OCI-LY7 (cell line): ENCODE measurements at regions not wholly inside any gene's neighbourhood (a gene's known extent, or its start where the extent isn't known, plus 50 kb on each side); places are given as distances from the start of the nearest gene placed in this dataset. TPM values are rescaled to one million over a fixed set of nuclear protein-coding genes. Genes with fewer than 3 reads are reported as not detected.
"Not testable (repeated sequence)": the region's sequence is repeated elsewhere in the genome, so short reads cannot be mapped to it uniquely, and the experiment has no call there.

Experiments used
- BruUV-seq: library from RNA; stranded (reverse); fragments of 400-500 nt; replicated peaks from 2 replicates; lab custom pipeline; 2021; lab: Mats Ljungman, UMichigan
- CTCF ChIA-PET: fragments of 300-600 bp; sonication (Branson Sonifier 250); formaldehyde crosslinking; loops from one replicate; lab custom pipeline; 2022; ENCODE audit warnings: antibody characterized with exemption; ENCODE audit not compliant: unreplicated experiment; lab: Charles Lee
- POLR2A ChIA-PET: fragments of 300-600 bp; sonication (Branson Sonifier 250); formaldehyde crosslinking; loops from one replicate; lab custom pipeline; 2022; ENCODE audit warnings: antibody characterized with exemption; lab: Charles Lee
- DNase-seq: peaks from one replicate; pipeline ENCODE4 v3.0.0-alpha.2; 2015; ENCODE audit warnings: low spot score
- H2AFZ ChIP-seq: fragments of 200-600 bp; sonication (generic), shearing (Covaris generic); 2 replicates; pipeline ENCODE4 v1.6.1; 2014; ENCODE audit warnings: mild to moderate bottlenecking, antibody characterized with exemption, low read length, moderate library complexity
- H3K27ac ChIP-seq: fragments of 200-600 bp; sonication (generic); 2 replicates; pipeline ENCODE4 v1.5.1; 2014; ENCODE audit warnings: mixed run types, low read depth, mild to moderate bottlenecking, moderate library complexity, low read length, inconsistent platforms; ENCODE audit not compliant: poor library complexity, severe bottlenecking
- H3K36me3 ChIP-seq: fragments of 200-600 bp; sonication (generic); 2 replicates; pipeline ENCODE4 v1.6.1; 2014; ENCODE audit warnings: mild to moderate bottlenecking, antibody characterized with exemption, low read length, moderate library complexity, mixed read lengths; ENCODE audit not compliant: insufficient read depth
- H3K4me1 ChIP-seq: fragments of 200-600 bp; sonication (generic); 2 replicates; pipeline ENCODE4 v1.5.1; 2014; ENCODE audit warnings: mild to moderate bottlenecking, low read length; ENCODE audit not compliant: insufficient read depth, poor library complexity, severe bottlenecking
- H3K4me2 ChIP-seq: fragments of 200-600 bp; sonication (generic); 2 replicates; pipeline ENCODE4 v1.6.1; 2014; ENCODE audit warnings: mild to moderate bottlenecking, low read length
- H3K4me3 ChIP-seq: fragments of 200-600 bp; sonication (generic); 2 replicates; pipeline ENCODE4 v1.5.1; 2014; ENCODE audit warnings: mild to moderate bottlenecking, low read depth, low read length; ENCODE audit not compliant: poor library complexity, severe bottlenecking
- H3K79me2 ChIP-seq: fragments of 200-600 bp; sonication (generic); 2 replicates; pipeline ENCODE4 v1.6.1; 2016; ENCODE audit warnings: low read depth, mild to moderate bottlenecking, low read length, moderate library complexity, mixed read lengths; ENCODE audit not compliant: insufficient read depth
- H3K9me2 ChIP-seq: fragments of 200-600 bp; sonication (generic); 2 replicates; pipeline ENCODE4 v1.6.1; 2016; ENCODE audit warnings: mild to moderate bottlenecking, low read length, mixed read lengths; ENCODE audit not compliant: insufficient read depth
- H3K9me3 ChIP-seq: fragments of 200-600 bp; sonication (generic); 2 replicates; pipeline ENCODE4 v1.6.1; 2014; ENCODE audit warnings: mild to moderate bottlenecking, mixed run types, low read length, mixed read lengths
- H4K20me1 ChIP-seq: fragments of 200-600 bp; sonication (generic); 2 replicates; pipeline ENCODE4 v1.6.1; 2014; ENCODE audit warnings: mild to moderate bottlenecking, antibody characterized with exemption, low read length, moderate library complexity, mixed read lengths; ENCODE audit not compliant: insufficient read depth
- CTCF ChIP-seq: fragments of 200-600 bp; sonication (generic); conservative IDR thresholded peaks from 2 replicates; pipeline ENCODE4 v1.5.1; 2014; ENCODE audit warnings: mild to moderate bottlenecking, antibody characterized with exemption, low read length, moderate library complexity, mixed read lengths
- EZH2phosphoT487 ChIP-seq: fragments of 200-600 bp; sonication (generic); IDR thresholded peaks from 2 replicates; pipeline ENCODE4 v1.6.1; 2018; ENCODE audit warnings: low read depth, borderline replicate concordance, mild to moderate bottlenecking, mixed run types, antibody characterized with exemption, low read length, moderate library complexity, mixed read lengths
- intact Hi-C: fragments of 100-400 bp; cut with micrococcal nuclease; formaldehyde crosslinking; loops from one replicate; pipeline ENCODE4 v1.10.0; 2022; ENCODE audit not compliant: unreplicated experiment
- small RNA-seq: library from RNA; depleted of rRNA; stranded (forward); fragments of <200 nt; gene quantifications from one replicate; pipeline ENCODE3, GENCODE V24; 2014

- no peaks in the 10 kb centered on the region for H3K79me2 ChIP-seq
- H4K20me1 ChIP-seq: no peaks in the 10 kb centered on the region
- DNase-seq: no peak
- BruUV-seq: no TSS peak
- no peak overlapping the region for H3K27ac ChIP-seq
- no peaks in the 10 kb centered on the region for H3K9me3 ChIP-seq
- TF ChIP-seq EZH2phosphoT487 (no peak), CTCF (no peak)
- POLR2A ChIA-PET: no interaction called here
- H3K36me3 ChIP-seq: no peaks in the 10 kb centered on the region
- H3K4me3 ChIP-seq: no peak overlapping the region
- no peak overlapping the region for H2AFZ ChIP-seq
- CTCF ChIA-PET: no interaction called here
- H3K4me2 ChIP-seq: no peak overlapping the region
- intact Hi-C loops: no loop called here
- no peaks in the 10 kb centered on the region for H3K9me2 ChIP-seq
- no peaks in the 10 kb centered on the region for H3K4me1 ChIP-seq
Observed at GRCh38 chr16:48676836-48677235, 66.9 kb upstream of the N4BP1 start.

- BruUV-seq, CTCF ChIA-PET, H3K36me3 ChIP-seq, H3K4me1 ChIP-seq, H3K9me3 ChIP-seq, H3K4me3 ChIP-seq, H3K27ac ChIP-seq, H2AFZ ChIP-seq, H3K4me2 ChIP-seq, intact Hi-C loops, H4K20me1 ChIP-seq, H3K9me2 ChIP-seq, H3K79me2 ChIP-seq, DNase-seq: not testable (repeated sequence)
- POLR2A ChIA-PET: interaction anchor here (0.7 kb wide), 1 partner anchor 295 kb away, joined by 3 read pairs; no protein-coding TSS in a partner anchor
Observed at GRCh38 chr16:48668184-48668583, 58.2 kb upstream of the N4BP1 start.

- H3K4me3 ChIP-seq: no peak overlapping the region
- peaks cover 6% of the 10 kb centered on the region; the same call in 1 of the 2 replicates for H3K9me3 ChIP-seq
- no peak overlapping the region for H2AFZ ChIP-seq
- no peaks in the 10 kb centered on the region for H3K9me2 ChIP-seq
- H3K36me3 ChIP-seq: no peaks in the 10 kb centered on the region
- H4K20me1 ChIP-seq: no peaks in the 10 kb centered on the region
- H3K4me1 ChIP-seq: no peaks in the 10 kb centered on the region
- intact Hi-C loops: no loop called here
- BruUV-seq: no TSS peak
- TF ChIP-seq EZH2phosphoT487 (no peak), CTCF (no peak)
- no peak overlapping the region for H3K27ac ChIP-seq
- ChIA-PET POLR2A (interaction anchor here (1.0 kb wide), 1 partner anchor 32 kb away, joined by 5 read pairs; no protein-coding TSS in a partner anchor), CTCF (no interaction called here)
- H3K79me2 ChIP-seq: no peaks in the 10 kb centered on the region
- H3K4me2 ChIP-seq: no peak overlapping the region
- no peak for DNase-seq
Observed at GRCh38 chr16:48659940-48660339, 50.0 kb upstream of the N4BP1 start.

Small RNA genes lying in the stretch of these regions (small RNA-seq; reads per million reads assigned to genes)
- gene AC023827.1: not detected
- not detected for gene MTND4LP25
- gene RNU6-257P: not detected
